GM12865 (cell line): ENCODE measurements at regions not wholly inside any gene's neighbourhood (a gene's known extent, or its start where the extent isn't known, plus 50 kb on each side); places are given as distances from the start of the nearest gene placed in this dataset.
A peak's percentile ranks its signal among the peaks of the same experiment; 100 is the strongest.

Source experiments
- DNase-seq: peaks from one replicate; pipeline ENCODE4 v3.0.0; 2010; ENCODE audit warnings: low read depth
- H3K4me3 ChIP-seq: 2 replicates; pipeline ENCODE4 v1.5.1; 2011; ENCODE audit warnings: mild to moderate bottlenecking, low read depth, low read length, control low read depth
- TF ChIP-seq, protein P1 (sequence below): IDR thresholded peaks from 2 replicates; pipeline ENCODE4 v1.5.1; 2011; ENCODE audit warnings: low read length, control low read depth, low read depth, inconsistent platforms; ENCODE audit not compliant: insufficient read depth; ENCODE audit errors: missing control alignments

DNA sequence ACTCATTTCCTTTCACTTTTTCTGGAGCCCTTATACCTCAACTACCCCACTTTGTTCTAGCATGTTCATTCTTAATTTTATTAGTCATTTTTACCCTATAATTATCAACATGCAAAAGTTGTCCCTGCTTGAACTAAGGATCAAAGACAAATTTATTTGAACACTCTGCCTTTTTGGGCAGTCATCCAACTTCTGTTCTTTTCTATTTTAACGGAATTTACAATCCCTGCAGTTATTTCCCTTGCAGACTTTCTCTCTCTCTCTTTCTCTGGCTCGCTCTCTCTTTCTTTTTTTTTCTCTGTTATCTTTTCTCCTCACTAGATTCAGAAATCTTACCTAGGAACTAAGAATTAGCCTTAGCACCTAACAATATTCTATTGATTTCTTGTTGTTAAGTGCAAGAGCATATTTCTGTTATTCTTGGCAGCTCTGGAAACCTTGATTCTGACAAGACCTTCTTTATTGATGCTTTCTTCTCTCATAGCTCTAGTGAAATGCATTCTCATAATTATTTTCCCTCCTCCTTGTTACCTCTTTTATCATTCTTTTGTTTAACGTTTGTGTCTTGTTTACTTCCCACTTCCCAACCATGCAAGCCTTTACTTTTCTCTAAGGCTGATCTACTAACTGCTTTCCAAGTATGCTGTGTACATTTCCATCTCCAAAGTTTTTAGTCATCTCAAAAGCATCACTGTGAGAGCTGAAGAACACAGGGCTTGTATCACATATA is 951.6 kb downstream of the DIPK2A start:
- DNase-seq, result no peak
- no peak overlapping the region for H3K4me3 ChIP-seq
- TF ChIP-seq, protein P1, sequence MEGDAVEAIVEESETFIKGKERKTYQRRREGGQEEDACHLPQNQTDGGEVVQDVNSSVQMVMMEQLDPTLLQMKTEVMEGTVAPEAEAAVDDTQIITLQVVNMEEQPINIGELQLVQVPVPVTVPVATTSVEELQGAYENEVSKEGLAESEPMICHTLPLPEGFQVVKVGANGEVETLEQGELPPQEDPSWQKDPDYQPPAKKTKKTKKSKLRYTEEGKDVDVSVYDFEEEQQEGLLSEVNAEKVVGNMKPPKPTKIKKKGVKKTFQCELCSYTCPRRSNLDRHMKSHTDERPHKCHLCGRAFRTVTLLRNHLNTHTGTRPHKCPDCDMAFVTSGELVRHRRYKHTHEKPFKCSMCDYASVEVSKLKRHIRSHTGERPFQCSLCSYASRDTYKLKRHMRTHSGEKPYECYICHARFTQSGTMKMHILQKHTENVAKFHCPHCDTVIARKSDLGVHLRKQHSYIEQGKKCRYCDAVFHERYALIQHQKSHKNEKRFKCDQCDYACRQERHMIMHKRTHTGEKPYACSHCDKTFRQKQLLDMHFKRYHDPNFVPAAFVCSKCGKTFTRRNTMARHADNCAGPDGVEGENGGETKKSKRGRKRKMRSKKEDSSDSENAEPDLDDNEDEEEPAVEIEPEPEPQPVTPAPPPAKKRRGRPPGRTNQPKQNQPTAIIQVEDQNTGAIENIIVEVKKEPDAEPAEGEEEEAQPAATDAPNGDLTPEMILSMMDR, result no peak

DNA sequence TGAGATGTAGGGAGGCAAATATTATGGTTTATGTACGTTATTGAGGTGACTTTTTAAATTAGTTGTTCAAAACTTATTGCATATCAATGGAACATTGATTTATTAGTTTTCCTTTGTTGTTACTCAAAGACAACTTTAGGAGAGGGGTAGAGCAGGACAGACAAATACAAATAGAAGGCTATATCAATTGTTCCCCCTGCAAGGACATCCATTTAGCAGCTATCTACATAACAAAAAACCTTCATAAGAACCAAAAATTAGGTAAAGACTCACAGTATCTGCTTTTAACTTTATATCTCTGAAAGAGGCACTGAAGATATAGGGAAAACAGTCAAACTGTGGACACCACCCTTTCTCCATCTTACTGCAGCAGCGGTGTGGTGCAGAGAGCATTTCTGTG is 958.8 kb downstream of the DIPK2A start:
- no peak overlapping the region for H3K4me3 ChIP-seq
- no peak for DNase-seq
- TF ChIP-seq, protein P1, result no peak

DNA sequence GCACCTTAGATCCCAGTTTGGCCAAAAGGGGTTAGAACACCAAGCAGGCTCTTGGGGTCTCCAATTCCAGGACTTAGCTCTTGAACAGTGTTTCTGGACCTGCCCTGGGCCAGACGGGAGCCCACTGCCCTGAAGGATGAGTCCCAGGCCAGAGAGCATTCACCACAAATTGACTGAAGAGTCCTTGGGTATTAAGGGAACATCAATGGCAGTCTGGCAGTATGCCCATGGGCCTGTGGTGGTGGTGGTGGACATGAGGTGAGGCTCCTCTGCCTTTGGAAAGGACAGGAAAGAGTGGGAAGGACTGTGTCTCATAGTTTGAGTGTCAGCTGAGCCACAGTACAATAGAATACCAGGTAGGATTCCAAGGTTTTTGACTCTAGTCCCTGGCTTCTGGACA is 960.0 kb downstream of the DIPK2A start:
- no peak for DNase-seq
- TF ChIP-seq, protein P1, result no peak

GRCh38 chr3:144942093-144942837 is 970.6 kb downstream of the DIPK2A start:
- TF ChIP-seq, protein P1, result no peak
- H3K4me3 ChIP-seq, result no peak overlapping the region
- peak; percentile 3 for DNase-seq

More for the DNA sequence above, 960.0 kb downstream of the DIPK2A start:
- H3K4me3 ChIP-seq, result no peak overlapping the region

- TF ChIP-seq, protein P1, result no peak
- no peak overlapping the region for H3K4me3 ChIP-seq
- no peak for DNase-seq
Measured at GRCh38 chr3:144942838-144943197, 971.2 kb downstream of the DIPK2A start.

DNA sequence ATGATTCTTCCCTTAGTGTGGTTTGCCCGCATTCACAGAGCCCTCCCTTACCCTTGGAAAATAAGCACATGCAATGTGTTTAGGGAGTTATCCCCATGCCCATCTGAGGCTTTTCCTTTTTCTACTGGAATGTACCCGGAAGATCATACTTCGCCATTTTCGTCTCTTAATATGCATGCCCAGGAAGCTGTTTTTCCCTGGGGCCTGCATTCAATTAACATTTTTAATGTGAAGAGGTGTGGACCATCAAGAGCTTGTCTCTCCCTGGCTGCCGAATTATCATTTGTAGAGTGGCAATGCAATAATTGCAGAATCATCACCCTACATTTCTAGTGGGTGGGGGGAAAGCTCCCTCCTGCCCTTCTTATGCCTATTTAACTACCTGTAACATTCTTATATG is 976.3 kb downstream of the DIPK2A start:
- H3K4me3 ChIP-seq, result no peak overlapping the region
- DNase-seq, result no peak
- TF ChIP-seq, protein P1, result no peak

DNA sequence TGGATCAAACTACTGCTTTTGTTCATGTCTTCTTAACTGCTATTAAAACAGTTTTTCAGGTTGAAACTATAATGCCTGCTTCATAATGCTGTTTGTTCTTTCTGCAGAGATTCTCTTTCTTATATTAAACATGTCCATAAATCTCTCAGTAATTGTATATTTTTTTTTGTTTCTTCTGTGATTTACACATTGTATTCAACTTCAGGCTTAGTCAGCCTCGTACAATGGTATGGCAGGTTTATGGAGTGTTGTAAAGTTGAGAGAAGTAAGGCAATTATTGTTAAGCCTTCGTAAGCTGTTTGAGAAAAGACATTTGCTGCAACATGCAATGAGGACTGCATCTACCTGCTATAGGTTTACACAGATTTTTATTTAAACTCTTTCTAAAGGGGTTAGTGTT is 977.1 kb downstream of the DIPK2A start:
- no peak overlapping the region for H3K4me3 ChIP-seq
- TF ChIP-seq, protein P1, result no peak
- DNase-seq, result no peak
